LHCN-M2 (cell line): ENCODE measurements at regions not wholly inside any gene's neighbourhood (a gene's known extent, or its start where the extent isn't known, plus 50 kb on each side); places are given as distances from the start of the nearest gene placed in this dataset.

Source experiments
- DNase-seq: peaks from one replicate; pipeline ENCODE4 v3.0.0-alpha.2; 2012; ENCODE audit warnings: low read depth

DNA sequence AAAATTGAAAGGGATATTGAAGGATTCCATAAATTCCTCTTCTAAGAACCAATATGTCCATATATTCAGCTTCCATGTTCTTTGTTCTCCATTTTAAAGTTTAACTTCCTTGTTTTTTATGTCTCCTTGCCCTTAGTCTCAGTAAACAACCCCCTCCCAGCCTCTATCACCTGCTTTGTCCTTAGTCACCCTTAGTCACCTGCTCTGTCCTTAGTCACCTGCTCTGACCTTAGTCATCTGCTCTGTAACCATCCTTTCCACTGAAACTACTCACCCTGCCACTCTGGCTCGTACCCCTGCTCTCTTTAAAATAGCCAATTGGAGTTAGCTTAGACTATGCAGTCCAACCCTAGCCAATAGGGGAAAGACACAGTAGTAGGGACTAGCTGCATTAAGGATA is 136.2 kb upstream of the TMEM106B start:
- DNase-seq: no peak

DNA sequence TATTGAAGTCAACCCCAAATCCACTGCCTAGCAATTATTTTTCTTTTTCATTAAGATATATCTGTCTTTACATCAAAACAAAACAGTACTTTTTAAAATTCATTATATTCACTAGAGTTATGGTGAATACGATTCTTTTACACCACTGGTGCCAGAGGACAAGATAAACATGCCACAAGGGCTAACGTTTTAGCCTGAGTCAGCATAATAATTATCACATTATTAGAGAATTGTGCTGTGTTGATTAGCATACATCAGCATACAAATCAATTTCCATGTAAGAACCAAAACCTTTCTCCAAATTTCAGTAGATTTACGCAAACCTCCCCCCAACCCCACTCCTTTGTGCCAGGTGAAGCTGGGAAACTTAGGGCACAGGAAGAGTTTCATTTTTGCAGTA is 131.1 kb upstream of the TMEM106B start:
- DNase-seq: no peak

DNA sequence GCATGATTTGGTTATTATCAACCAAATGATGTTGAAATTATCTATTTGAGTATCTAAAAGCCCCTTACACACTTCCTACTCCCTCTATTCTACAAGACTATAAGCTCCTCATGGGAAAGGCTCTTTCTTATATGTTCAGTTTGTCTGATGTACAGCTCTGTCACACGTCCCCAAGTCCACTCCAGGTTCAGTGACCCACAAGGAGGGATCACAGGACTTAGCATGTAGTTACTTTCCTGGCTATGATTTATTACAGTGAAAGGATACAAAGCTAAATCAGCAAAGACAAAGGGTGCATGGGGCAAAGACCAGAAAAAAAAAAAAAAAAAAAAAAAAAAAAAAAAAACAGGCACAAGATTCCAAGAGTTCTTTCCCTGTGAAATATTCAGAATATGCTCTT is 125.6 kb upstream of the TMEM106B start:
- DNase-seq: no peak

DNA sequence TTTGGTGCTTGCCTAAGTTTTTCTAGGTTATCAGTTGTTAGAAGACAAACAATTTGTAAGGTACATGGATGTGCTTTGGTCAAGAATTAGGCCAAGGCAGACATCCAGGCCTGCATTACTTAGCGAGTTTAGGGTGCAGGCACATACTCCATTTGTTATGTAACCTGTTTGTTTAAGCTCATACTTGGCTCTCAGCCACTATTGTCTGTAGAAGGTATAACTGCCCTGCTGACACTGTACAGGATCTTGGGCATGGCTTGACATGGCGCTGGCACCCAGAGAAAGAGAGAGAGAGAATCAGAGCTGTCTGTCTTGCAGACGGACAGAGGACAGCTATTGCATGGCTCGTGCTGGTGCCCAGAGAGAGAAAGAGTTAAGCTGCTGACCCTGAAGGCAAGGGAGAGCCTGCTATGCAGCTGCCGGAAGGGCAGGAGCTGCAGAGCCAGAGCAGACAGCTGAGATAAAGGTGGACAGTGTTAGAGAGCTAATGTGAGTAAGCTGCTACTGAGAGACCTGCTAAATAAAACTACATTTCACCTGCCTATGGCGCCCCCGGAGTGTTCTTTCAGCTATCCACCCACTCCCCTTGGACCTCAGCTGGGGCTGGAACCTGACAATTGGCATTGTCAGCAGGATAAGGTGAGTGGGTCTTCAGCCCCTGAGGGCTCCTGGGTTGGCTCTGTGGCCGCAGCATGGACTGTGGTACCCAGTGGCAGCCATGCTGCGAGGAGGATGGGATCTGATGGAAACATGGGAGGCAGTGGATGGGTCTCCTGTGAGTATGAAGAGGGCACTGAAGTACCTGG is 120.9 kb upstream of the TMEM106B start:
- no peak for DNase-seq

DNA sequence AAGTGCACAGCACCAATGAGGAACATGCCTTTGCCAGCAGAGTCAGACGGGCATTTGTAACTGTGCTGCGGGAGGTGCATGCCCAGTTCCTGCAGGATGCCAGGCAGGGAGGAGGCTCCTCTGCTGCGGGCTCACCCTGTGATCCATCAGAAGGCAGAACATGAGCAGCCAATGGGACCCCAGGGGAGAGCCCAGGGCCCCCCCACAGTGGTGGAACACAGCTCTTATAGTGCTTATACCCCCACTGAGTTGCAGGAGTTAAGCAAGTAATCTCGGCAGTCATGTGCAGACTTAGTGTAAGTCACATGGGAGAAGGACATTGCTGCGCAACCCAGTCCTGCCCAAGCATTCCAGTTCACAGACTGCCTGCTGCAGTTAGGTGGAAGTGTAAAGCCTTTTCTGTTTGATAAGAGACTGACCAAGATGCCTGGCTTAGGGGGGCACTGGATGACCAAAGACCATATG is 120.3 kb upstream of the TMEM106B start:
- DNase-seq: no peak

DNA sequence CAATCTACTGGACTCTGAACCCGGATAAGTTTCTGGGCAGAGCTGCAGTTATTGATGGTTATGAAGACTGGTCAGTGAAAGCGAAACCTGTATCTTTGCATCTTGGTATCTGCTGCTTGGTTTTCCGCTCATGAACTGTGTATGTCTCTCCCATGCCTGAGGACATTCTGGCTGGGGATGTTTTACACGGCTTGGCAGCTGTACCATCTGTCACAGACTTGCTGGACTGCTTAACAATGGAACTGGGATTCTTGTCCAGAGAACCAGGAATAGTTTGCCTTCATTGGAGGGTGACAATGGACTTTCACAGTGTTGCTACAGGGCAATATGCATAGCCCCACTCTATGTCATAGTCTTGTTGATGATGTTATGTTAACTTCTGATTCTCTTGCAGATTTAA is 119.9 kb upstream of the TMEM106B start:
- DNase-seq: no peak

DNA sequence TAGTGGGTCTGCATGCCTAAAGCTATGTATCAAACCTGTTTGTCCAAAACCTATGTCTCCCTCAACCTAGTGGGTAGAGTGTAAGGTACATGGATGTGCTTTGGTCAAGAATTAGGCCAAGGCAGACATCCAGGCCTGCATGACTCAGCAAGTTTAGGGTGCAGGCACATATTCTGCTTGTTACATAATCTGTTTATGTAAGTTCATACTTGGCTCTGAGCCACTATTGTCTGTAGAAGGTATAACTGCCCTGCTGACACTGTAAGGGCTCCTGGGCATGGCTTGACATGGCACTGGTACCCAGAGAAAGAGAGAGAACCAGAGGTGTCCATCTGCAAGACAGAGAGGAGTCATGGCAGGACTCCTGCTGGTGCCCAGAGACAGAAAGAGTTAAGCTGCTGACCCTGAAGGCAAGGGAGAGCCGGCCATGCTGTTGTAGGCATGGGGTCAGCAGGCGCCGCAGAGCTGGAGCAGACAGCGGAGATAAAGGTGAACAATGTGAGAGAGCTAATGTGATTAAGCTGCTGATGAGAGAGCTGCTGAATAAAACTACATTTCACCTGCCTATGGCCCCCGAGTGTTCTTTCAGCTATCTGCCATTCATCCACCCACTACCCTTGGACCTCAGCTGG is 118.5 kb upstream of the TMEM106B start:
- no peak for DNase-seq

DNA sequence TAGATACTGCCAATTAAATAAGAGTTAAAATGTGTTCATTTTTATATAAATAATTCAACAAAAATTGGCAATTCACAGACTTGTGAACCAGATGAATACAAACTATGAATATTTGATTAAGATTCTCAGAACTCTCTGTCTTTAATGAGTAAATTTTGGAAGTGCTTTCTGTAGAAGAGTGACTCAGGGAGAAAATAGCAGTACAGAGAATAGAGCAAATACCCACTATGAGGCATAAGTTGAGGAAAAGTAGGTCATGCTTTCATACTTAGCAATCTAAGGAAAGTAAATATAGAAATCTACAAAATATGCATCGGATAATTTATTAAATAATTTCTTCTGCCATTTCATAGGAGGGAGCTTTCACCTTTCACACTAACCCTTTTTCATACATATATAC is 117.7 kb upstream of the TMEM106B start:
- DNase-seq: no peak

DNA sequence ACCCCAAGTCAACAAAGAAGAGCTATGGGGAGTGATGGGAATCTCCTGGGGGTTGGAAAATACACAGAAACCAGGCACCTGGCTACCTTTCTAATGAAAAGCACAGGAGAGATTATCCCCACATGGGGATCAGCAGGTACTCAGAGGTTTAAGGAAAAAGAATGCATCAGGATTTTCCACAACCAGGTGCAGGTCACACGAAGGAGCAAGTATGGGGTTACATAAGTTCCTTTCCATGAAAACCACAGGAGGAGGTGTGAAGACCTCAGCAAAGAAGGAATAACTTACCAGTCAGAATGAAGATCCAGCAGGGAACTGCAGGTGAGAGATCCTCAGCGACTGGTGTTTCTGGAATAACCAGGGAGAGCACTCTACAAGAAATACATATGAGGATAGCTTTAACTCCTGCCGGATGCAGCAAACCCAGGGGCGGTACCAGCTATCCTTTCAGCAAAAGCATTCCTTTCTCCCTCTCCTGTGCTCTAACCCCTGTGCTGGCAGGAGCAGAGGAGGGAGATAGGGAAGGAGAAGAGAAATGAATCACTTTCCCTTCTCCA is 116.7 kb upstream of the TMEM106B start:
- DNase-seq: no peak

DNA sequence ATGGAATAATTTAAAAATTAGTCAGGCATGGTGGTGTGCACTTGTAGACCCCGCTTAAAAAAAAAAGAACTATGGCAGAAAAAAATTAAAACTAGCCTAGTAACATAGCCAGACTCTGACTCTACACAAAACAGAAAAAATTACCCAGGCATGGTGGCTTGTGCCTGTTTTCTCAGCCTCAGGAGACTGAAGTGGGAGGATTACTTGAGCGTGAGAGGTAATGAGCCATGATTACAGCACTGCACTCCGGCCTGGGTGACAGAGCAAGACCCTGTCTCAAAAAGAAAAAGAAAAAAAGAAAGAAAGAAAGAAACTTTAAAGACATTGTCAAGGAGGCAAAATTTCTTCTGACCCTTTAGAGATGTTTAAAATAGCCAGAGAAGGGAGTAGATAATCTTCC is 109.0 kb upstream of the TMEM106B start:
- no peak for DNase-seq

DNA sequence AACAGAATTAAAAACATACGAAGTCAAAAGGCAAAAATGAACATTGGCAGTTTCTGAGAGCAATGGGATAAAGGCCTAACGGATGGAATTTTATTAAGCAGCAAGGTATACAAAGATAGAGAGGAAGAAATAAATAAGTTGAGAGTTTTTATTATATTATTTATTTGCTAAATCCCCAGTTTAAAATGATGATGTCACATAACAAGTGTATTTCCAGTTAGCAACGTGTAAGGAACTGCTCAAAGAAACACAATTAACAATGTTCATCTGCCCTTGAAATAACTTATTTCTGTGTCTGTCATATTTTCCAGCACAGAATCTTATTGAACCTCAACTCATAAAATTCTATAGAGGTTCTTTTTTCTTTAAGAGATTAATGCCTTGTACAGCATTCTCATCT is 108.6 kb upstream of the TMEM106B start:
- no peak for DNase-seq

DNA sequence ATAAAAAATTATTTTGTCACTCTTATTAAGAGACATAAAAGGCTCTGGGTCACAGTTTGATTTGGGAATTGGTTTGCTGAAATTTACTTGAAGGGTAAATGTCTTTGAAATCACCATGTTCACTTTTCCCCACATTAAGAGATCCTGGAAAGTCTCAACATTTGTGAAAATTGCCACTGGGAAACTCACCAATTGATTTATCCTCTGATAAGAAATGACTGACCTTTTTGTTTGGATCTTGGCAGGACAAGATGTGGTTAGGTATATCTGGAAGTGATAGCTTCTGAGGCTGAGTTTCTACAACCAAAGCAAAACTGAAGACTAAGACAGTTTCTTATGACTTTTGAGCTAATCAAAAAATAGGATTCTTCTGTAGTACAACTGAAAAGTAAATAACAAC is 107.1 kb upstream of the TMEM106B start:
- no peak for DNase-seq

DNA sequence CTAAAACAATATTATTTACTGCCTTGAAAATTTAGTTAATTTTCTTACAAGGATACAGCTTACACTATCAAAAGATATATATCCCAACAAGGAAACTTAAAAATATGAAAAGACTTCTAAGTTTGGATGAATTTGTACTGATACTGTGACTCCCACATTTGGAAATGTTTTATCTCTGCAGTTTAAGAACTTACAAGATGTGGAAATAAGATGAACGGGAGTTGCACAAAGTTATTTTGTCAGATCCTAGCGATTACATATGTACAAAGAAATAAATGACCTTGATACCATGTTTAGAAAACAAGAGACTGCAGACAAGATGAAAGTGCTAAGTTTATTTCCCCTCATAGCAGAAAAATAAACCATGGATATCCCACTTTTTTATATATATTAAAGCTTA is 103.7 kb upstream of the TMEM106B start:
- no peak for DNase-seq

DNA sequence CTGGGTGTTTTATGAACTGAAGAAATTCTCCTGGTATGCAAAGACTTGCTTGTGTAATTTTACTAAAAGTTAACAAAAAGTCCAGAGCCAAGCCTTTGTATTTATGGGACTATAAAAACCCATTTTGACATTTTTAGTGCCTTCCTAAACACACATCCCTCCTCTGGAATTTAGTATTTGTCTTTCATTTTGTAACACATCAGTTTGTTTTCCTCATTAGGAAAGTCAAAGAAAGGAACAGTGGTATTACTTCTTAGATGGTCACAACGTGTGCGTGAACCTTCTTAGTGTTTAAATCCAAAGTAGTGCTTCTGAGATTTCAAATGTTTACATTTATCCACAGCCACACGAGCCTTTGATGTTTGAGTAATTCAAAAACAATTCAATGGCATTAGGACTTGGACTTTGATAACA is 103.2 kb upstream of the TMEM106B start:
- DNase-seq: no peak

DNA sequence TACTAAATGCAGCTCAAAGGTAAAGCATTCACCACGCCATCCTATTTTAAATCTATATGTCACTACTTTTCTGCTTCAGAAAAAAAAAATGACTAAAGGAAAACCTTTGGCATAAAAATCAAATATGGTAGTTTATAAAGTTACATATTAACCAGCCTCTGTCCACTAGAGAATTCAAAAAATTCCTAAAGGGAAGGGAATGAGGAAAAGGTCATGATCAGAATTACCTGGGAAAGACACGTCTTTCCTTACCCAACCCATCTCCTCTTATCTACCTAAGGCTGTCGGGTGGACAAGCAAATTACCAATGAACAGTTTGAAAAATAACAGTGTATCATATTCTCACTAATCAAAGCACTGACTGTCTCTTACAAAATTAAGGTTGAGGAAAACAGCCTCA is 100.7 kb upstream of the TMEM106B start:
- DNase-seq: no peak

DNA sequence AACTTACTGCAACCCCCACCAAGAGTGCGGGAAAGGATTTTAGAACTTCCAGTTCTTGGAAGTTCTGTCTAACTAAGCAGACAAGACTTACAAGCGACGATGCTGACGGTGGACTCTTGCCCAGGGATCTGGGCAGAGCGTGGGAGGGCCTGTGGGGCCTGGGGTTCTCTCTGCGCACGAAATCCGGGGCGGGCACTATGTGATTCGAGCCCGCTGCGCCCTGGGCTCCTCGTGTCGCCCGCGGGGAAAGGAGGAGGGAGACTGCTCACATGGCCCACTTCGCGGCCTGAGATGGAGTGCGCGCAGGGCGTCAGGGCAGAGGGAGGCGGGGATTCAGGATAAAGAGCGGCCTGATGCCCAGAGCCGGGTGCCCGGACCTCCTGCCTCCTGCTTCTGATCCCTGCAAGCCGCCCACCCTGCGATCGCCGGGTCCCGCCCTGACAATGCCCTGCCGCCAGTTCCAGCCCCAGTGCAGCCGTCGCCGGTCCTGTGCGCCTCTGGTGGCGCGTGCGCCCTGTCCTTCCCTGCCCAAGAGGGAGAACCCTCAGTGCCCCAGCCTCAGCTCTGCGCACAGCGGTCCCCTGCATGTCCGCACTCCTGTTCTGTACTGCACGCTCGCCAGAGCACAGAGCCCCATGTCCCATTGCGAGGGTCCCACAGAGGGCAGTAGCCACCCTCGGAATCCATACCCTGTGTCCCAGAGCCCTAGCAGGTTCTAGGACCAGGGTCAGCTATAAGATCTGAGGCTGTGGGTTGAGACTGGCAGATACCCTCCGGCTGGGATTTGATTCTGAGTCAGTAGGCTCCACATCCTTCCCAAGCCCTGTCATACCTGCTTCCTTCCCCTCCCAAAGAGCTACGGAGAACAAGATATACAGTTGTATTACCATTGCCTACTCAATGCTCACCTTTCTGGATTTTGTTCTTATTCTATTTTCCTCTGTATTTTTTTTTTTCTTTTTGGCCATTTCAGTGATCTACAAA is 99.4 kb upstream of the TMEM106B start:
- DNase-seq: no peak

DNA sequence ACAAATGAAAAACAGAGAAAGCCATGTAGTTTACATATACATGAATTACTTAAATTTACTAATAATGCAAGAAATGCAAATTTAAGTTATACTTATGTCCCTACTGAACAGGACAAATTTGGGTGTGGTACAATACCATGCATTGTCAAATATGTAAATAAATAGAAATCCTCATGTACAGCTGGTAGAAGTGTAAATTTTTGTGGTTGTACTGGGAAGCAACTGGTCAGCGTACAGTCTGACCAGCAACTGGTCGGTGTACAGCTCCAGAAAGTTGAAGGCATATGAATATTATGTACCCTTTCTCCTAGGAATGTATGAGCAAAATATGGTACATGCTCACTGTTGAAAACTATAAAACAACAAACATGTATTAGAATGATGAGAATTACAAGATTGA is 93.9 kb upstream of the TMEM106B start:
- peak; percentile 11 for DNase-seq

DNA sequence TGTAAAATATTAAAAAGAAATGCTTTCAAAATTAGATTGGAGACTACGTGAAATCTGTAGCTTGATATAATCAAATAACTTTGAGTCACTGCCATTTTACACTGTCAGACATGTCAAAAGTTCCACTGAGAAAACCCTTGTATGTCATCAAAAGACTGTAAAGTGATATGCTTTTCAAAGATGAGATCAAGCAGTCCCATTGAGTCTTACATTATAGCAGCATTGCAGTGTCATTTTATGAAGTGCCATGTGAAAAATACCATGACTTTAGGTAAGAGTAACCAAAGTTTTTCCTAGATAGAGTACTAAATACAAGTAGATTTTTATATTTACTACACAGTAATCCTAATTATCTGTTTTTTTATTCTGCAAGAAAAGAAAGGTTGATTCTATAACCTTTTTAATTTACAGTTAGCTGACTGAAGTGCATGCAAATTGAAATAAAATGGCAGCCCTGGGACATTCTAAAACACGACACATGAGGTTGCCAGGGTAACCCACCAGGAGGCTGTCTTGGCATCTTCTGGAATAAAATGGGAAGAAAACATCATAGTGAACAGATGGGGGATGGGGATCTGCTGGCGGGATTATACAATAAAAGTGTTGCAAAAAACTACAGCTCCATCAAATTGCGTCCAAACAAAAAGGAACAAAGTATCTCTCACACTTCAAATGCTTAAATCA is 91.3 kb upstream of the TMEM106B start:
- DNase-seq: no peak

DNA sequence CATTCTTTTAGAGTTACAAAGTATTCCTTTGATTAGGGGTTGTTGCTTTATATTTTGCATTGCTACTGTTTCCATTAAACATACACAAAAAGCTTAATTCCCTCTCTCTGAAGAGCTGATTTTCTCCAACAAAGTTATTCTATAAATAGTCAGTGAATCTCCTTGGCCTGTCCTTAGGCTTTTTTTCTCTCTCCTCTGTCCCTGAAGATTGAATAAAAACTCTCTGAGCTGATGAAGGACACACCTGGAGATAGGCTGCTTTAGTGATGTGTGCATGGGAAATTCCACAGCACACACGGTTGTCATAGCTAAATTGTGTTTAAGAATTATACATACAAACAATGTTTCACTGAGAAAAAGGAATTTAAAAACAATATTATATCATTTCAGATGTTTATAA is 90.5 kb upstream of the TMEM106B start:
- DNase-seq: no peak

DNA sequence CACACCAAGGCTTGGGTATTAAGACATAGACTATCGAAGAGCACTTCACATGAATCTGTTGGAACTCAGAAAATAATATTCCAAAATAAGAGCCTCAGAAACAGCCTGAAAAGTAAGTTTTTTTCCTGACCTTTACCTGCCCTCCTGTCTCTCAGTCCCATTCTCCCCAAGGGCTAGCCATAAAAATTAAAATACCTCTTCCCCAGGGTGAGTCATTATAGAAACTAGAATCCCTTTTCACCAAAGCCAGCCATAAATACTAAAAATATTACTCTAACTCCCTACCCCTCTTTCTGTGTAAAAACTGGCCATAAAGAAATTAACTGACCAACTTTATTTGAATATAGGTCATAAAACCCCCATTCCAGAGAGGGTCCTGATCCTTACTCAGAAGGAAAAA is 87.9 kb upstream of the TMEM106B start:
- no peak for DNase-seq

DNA sequence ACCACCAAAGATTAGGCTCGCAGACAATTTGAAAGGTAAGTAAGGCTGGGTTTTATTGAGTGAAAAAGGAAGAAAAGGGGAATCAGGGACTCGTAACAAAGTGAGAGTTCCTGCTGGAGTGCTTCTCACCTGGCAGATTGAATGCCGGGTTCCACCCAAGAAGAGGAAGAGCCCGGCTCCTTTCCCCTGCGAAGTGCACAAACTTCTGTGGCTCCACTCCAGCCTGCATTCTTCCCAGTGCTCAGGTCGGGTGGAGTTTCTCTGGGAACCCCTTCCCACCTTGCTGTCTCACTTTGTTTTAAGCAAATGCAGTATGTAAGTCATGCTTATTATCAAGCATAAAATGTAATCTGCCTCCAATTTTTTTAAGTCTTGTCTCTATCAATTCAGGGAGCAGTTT is 87.1 kb upstream of the TMEM106B start:
- no peak for DNase-seq
